H1 (cell line): ENCODE measurements at regions not wholly inside any gene's neighbourhood (a gene's known extent, or its start where the extent isn't known, plus 50 kb on each side); places are given as distances from the start of the nearest gene placed in this dataset.

Experiments used
- CTCF ChIA-PET: fragments of 300-600 bp; sonication (Branson Sonifier 250); formaldehyde crosslinking; loops from one replicate; lab custom pipeline; 2021; ENCODE audit not compliant: partially characterized antibody; lab: Charles Lee
- POLR2A ChIA-PET: fragments of 300-600 bp; sonication (Branson Sonifier 250); formaldehyde crosslinking; loops from one replicate; lab custom pipeline; 2021; ENCODE audit warnings: inconsistent platforms; ENCODE audit not compliant: partially characterized antibody; lab: Charles Lee
- DNase-seq, 2 experiments: peaks; one replicate each; pipeline versions ENCODE4 v3.0.0 to v3.0.0-alpha.2; 2010 to 2022; ENCODE audit warnings: low spot score in 2 of 2, low read depth in 1 of 2, mixed read lengths in 1 of 2
- FAIRE-seq: peaks from 2 replicates; lab custom pipeline; 2011; peaks lifted over from hg19 to GRCh38; lab: Jason Lieb, UNC
- H2AFZ ChIP-seq: 2 replicates; pipeline ENCODE4 v1.8.1; 2012; ENCODE audit warnings: low read length, inconsistent platforms
- H2AK5ac ChIP-seq: 2 replicates; pipeline ENCODE4 v1.6.1; 2013; ENCODE audit warnings: low read depth, low read length
- H2BK120ac ChIP-seq: replicated peaks from 2 replicates; pipeline ENCODE3; 2013; ENCODE audit warnings: low read depth, low read length, inconsistent platforms
- H2BK12ac ChIP-seq: 2 replicates; pipeline ENCODE4 v1.6.1; 2013; ENCODE audit warnings: low read depth, low read length
- H2BK15ac ChIP-seq: 2 replicates; pipeline ENCODE4 v1.6.1; 2013; ENCODE audit warnings: low read length
- H2BK20ac ChIP-seq: 2 replicates; pipeline ENCODE4 v1.6.1; 2013; ENCODE audit warnings: low read length
- H2BK5ac ChIP-seq: 2 replicates; pipeline ENCODE4 v1.6.1; 2013; ENCODE audit warnings: low read depth, low read length
- H3K14ac ChIP-seq: 2 replicates; pipeline ENCODE4 v1.6.1; 2013; ENCODE audit warnings: inconsistent platforms; ENCODE audit not compliant: insufficient read length
- H3K18ac ChIP-seq: 2 replicates; pipeline ENCODE4 v1.6.1; 2013; ENCODE audit warnings: low read length; ENCODE audit errors: extremely low read depth
- H3K23ac ChIP-seq: 2 replicates; pipeline ENCODE4 v1.6.1; 2013; ENCODE audit warnings: inconsistent platforms; ENCODE audit not compliant: insufficient read length
- H3K23me2 ChIP-seq: 2 replicates; pipeline ENCODE4 v1.6.1; 2013; ENCODE audit warnings: low read depth, low read length
- H3K27ac ChIP-seq: 2 replicates; pipeline ENCODE4 v1.6.1; 2011; ENCODE audit warnings: low read depth, low read length, inconsistent platforms
- H3K27me3 ChIP-seq, 4 experiments: replicated peaks in 1 of 4; 1 replicate in 1 of 4; 2 replicates in 3 of 4; pipeline versions ENCODE4 v1.6.1 to v1.8.1; 2011 to 2013; ENCODE audit warnings: low read length in 3 of 4, mild to moderate bottlenecking in 3 of 4, inconsistent platforms in 2 of 4, mixed read lengths in 2 of 4, moderate library complexity in 1 of 4; ENCODE audit not compliant: control insufficient read depth in 3 of 4, insufficient read depth in 3 of 4; ENCODE audit errors: extremely low read depth in 1 of 4
- H3K36me3 ChIP-seq, 4 experiments: 2 replicates each; pipeline versions ENCODE4 v1.6.1 to v1.8.1; 2011 to 2013; ENCODE audit warnings: mild to moderate bottlenecking in 4 of 4, low read length in 3 of 4, moderate library complexity in 2 of 4, control low read depth in 1 of 4, inconsistent platforms in 1 of 4; ENCODE audit not compliant: insufficient read depth in 4 of 4, control insufficient read depth in 2 of 4
- H3K4ac ChIP-seq: replicated peaks from 2 replicates; pipeline ENCODE3; 2013; ENCODE audit warnings: low read length, low read depth, mixed read lengths, inconsistent platforms; ENCODE audit not compliant: insufficient read length
- H3K4me1 ChIP-seq, 4 experiments: replicated peaks in 1 of 4; 1 replicate in 1 of 4; 2 replicates in 3 of 4; pipeline versions ENCODE4 v1.6.1 to v1.8.1; 2011 to 2013; ENCODE audit warnings: low read length in 3 of 4, inconsistent platforms in 2 of 4, mixed read lengths in 1 of 4; ENCODE audit not compliant: insufficient read depth in 4 of 4, control insufficient read depth in 3 of 4
- H3K4me2 ChIP-seq, 2 experiments: 2 replicates each; pipeline versions ENCODE4 v1.6.1 to v1.8.1; 2011 to 2013; ENCODE audit warnings: low read depth in 2 of 2, low read length in 2 of 2, control low read depth in 1 of 2, inconsistent platforms in 1 of 2, mild to moderate bottlenecking in 1 of 2; ENCODE audit not compliant: insufficient read depth in 1 of 2
- H3K4me3 ChIP-seq, 4 experiments: fragments of 200-600, 300-600 bp in 1 of 4; sonication (generic), shearing (Covaris generic), sonication (Bioruptor Twin) in 1 of 4; 2 replicates each; pipeline versions ENCODE4 v1.5.1 to v1.8.1; 2011 to 2016; ENCODE audit warnings: low read length in 4 of 4, low read depth in 3 of 4, control low read depth in 2 of 4, inconsistent platforms in 2 of 4, mild to moderate bottlenecking in 2 of 4, mixed read lengths in 1 of 4, moderate library complexity in 1 of 4; ENCODE audit not compliant: insufficient read depth in 2 of 4; ENCODE audit errors: extremely low read depth in 1 of 4
- H3K56ac ChIP-seq: replicated peaks from 2 replicates; pipeline ENCODE3; 2013; ENCODE audit warnings: low read depth, mild to moderate bottlenecking, mixed read lengths, low read length, inconsistent platforms; ENCODE audit not compliant: insufficient read length
- H3K79me1 ChIP-seq: 2 replicates; pipeline ENCODE4 v1.6.1; 2013; ENCODE audit warnings: low read depth, low read length, control low read depth
- H3K79me2 ChIP-seq, 2 experiments: 2 replicates each; pipeline versions ENCODE4 v1.6.1 to v1.8.1; 2012 to 2013; ENCODE audit warnings: low read length in 2 of 2, mild to moderate bottlenecking in 2 of 2, inconsistent platforms in 1 of 2; ENCODE audit not compliant: insufficient read depth in 2 of 2, control insufficient read depth in 1 of 2
- H3K9ac ChIP-seq, 4 experiments: replicated peaks in 1 of 4; 1 replicate in 1 of 4; 2 replicates in 3 of 4; pipeline versions ENCODE4 v1.6.1 to v1.8.1; 2011 to 2013; ENCODE audit warnings: low read depth in 3 of 4, low read length in 3 of 4, control low read depth in 2 of 4, mild to moderate bottlenecking in 2 of 4, moderate library complexity in 2 of 4, inconsistent platforms in 1 of 4; ENCODE audit errors: extremely low read depth in 1 of 4
- H3K9me3 ChIP-seq, 2 experiments: 2 replicates each; pipeline versions ENCODE4 v1.6.1 to v1.8.1; 2012 to 2013; ENCODE audit warnings: mild to moderate bottlenecking in 2 of 2, moderate library complexity in 2 of 2, control low read depth in 1 of 2, inconsistent platforms in 1 of 2, low read depth in 1 of 2, low read length in 1 of 2, mixed read lengths in 1 of 2; ENCODE audit not compliant: insufficient read depth in 2 of 2
- H4K20me1 ChIP-seq, 2 experiments: replicated peaks in 1 of 2; 2 replicates each; pipeline versions ENCODE3 to v1.8.1; 2011 to 2013; ENCODE audit warnings: inconsistent platforms in 2 of 2, low read length in 2 of 2, mild to moderate bottlenecking in 1 of 2; ENCODE audit not compliant: insufficient read depth in 2 of 2, control insufficient read depth in 1 of 2
- H4K5ac ChIP-seq: 2 replicates; pipeline ENCODE4 v1.6.1; 2013; ENCODE audit warnings: low read length, low read depth, mixed read lengths, inconsistent platforms; ENCODE audit not compliant: insufficient read length
- H4K8ac ChIP-seq: 2 replicates; pipeline ENCODE4 v1.8.0; 2013; ENCODE audit warnings: mild to moderate bottlenecking, moderate library complexity, low read length, inconsistent platforms; ENCODE audit not compliant: insufficient read depth; ENCODE audit errors: extremely low read depth
- H4K91ac ChIP-seq: replicated peaks from 2 replicates; pipeline ENCODE3; 2013; ENCODE audit warnings: low read length, mixed read lengths, inconsistent platforms; ENCODE audit not compliant: insufficient read length
- CREB1 ChIP-seq: IDR thresholded peaks from 2 replicates; pipeline ENCODE4 v1.6.1; 2012; ENCODE audit warnings: inconsistent platforms
- EZH2 ChIP-seq: fragments of 200-600 bp; sonication (generic); IDR thresholded peaks from 2 replicates; pipeline ENCODE4 v1.7.1; 2012; ENCODE audit warnings: low read depth, mild to moderate bottlenecking, moderate library complexity, low read length, inconsistent platforms; ENCODE audit not compliant: severe bottlenecking
- GTF2F1 ChIP-seq: IDR thresholded peaks from 2 replicates; pipeline ENCODE4 v1.6.1; 2012; ENCODE audit warnings: low read depth, low read length, improper control_type of control experiment, borderline replicate concordance
- HDAC2 ChIP-seq, 2 experiments: fragments of 300-600 bp in 1 of 2; sonication (generic) in 1 of 2; IDR thresholded peaks; 2 replicates each; pipeline ENCODE4 v1.6.1; 2011 to 2012; ENCODE audit warnings: low read depth in 2 of 2, low read length in 2 of 2, mild to moderate bottlenecking in 2 of 2, moderate library complexity in 2 of 2, borderline replicate concordance in 1 of 2, inconsistent platforms in 1 of 2
- KDM1A ChIP-seq: fragments of 200-600, 300-600 bp; sonication (generic); IDR thresholded peaks from 2 replicates; pipeline ENCODE4 v1.7.1; 2016; ENCODE audit warnings: mild to moderate bottlenecking, low read length, borderline replicate concordance
- KDM5A ChIP-seq: fragments of 200-600 bp; IDR thresholded peaks from 2 replicates; pipeline ENCODE4 v1.7.1; 2012; ENCODE audit warnings: mild to moderate bottlenecking, low read length, inconsistent platforms, mixed read lengths
- MAFK ChIP-seq: IDR thresholded peaks from 2 replicates; pipeline ENCODE4 v1.6.1; 2012; ENCODE audit warnings: low read depth, mild to moderate bottlenecking, improper control_type of control experiment, low read length
- POLR2A ChIP-seq, 2 experiments: IDR thresholded peaks; 1 replicate in 1 of 2; 2 replicates in 1 of 2; pipeline ENCODE4 v1.6.1; 2011; ENCODE audit warnings: low read depth in 2 of 2, low read length in 2 of 2, mild to moderate bottlenecking in 2 of 2; ENCODE audit errors: control extremely low read depth in 1 of 2
- RNF2 ChIP-seq: fragments of 200-900, 300-1000 bp; sonication (generic); IDR thresholded peaks from 2 replicates; pipeline ENCODE4 v1.7.1; 2016; ENCODE audit warnings: borderline replicate concordance, low read depth, mild to moderate bottlenecking, antibody characterized with exemption, low read length; ENCODE audit not compliant: poor library complexity, severe bottlenecking; ENCODE audit errors: missing control alignments
- SRF ChIP-seq: IDR thresholded peaks from 2 replicates; pipeline ENCODE4 v1.6.1; 2011; ENCODE audit warnings: mild to moderate bottlenecking, low read depth, low read length, moderate library complexity
- TAF1 ChIP-seq: IDR thresholded peaks from 2 replicates; pipeline ENCODE4 v1.6.1; 2011; ENCODE audit warnings: mild to moderate bottlenecking, low read depth, low read length
- TCF12 ChIP-seq: IDR thresholded peaks from 2 replicates; pipeline ENCODE4 v1.6.1; 2011; ENCODE audit warnings: low read depth, mild to moderate bottlenecking, low read length
- WGBS, 2 experiments: shearing (Covaris generic) in 1 of 2; methylation state at CpG; one replicate each; pipeline versions ENCODE4 v1.1.6 to v1.1.7; 2013 to 2015; ENCODE audit warnings: low lambda C conversion rate in 2 of 2, mixed read lengths in 2 of 2, inconsistent platforms in 1 of 2, low coverage in 1 of 2, missing lambda C conversion rate in 1 of 2; ENCODE audit not compliant: insufficient replicate concordance in 2 of 2, insufficient coverage in 1 of 2, insufficient read length in 1 of 2; ENCODE audit errors: extremely low coverage in 1 of 2, missing lambda C conversion rate in 1 of 2; 5-methylcytosine and 5-hydroxymethylcytosine counted together
- TF ChIP-seq, protein P1 (sequence below): IDR thresholded peaks from 2 replicates; pipeline ENCODE4 v1.6.1; 2012; ENCODE audit warnings: inconsistent platforms

DNA sequence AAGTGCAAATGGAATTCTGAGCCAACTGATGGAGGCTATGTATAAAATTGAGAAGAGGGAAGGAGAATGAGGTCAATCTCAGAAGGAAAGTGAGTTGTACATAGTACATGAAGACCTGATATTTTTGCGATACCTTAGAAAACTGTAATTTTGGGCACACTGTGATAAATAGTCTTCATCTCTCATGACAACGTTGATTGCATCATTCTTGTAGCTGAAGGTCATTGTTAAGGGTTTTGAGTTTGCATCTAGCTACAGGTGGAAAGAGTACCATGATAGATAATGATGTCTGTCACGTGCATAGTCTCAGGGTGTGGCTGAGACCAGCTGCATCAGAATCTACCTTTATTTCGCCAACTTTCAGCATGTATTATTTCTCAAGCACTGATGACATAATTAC, 435.4 kb upstream of the MDFIC2 start:
- H3K9me3 ChIP-seq: no peaks in the 10 kb centered on the region
- no peaks in the 10 kb centered on the region for H3K27me3 ChIP-seq
- H2BK120ac ChIP-seq: no peak overlapping the region
- no peak overlapping the region for H3K27ac ChIP-seq
- H3K9ac ChIP-seq: no peak overlapping the region
- no peak overlapping the region for H3K23ac ChIP-seq
- H3K4me1 ChIP-seq: no peaks in the 10 kb centered on the region
- no peak overlapping the region for H3K4ac ChIP-seq
- no peak overlapping the region for H3K56ac ChIP-seq
- ChIA-PET CTCF (interaction anchor here (1.4 kb wide), 1 partner anchor 217 kb away, joined by 3 read pairs; no protein-coding TSS in a partner anchor), POLR2A (no interaction called here)
- no peaks in the 10 kb centered on the region for H3K79me1 ChIP-seq
- WGBS, 2 experiments: 67% methylated on average over 4 of the region's 4 CpGs; no CpG with 5 or more reads in 1 of the 2 experiments
- no peak overlapping the region for H2AK5ac ChIP-seq
- no peak overlapping the region for H2BK12ac ChIP-seq
- H3K23me2 ChIP-seq: no peaks in the 10 kb centered on the region
- H3K4me3 ChIP-seq: no peak overlapping the region
- H4K91ac ChIP-seq: no peak overlapping the region
- no peak overlapping the region for H2BK20ac ChIP-seq
- no peak overlapping the region for H4K8ac ChIP-seq
- no peak for TF ChIP-seq HDAC2 (IDR thresholded peaks at IDR 0.05; ENCODE audit: borderline replicate concordance in 1 of 2, low read depth in 2 of 2, low read length in 2 of 2)
- TF ChIP-seq EZH2: no peak
- TF ChIP-seq MAFK: no peak
- no peak for TF ChIP-seq POLR2A (IDR thresholded peaks at IDR 0.05; ENCODE audit: control extremely low read depth in 1 of 2, low read depth in 2 of 2, low read length in 2 of 2)
- TF ChIP-seq, protein P1, sequence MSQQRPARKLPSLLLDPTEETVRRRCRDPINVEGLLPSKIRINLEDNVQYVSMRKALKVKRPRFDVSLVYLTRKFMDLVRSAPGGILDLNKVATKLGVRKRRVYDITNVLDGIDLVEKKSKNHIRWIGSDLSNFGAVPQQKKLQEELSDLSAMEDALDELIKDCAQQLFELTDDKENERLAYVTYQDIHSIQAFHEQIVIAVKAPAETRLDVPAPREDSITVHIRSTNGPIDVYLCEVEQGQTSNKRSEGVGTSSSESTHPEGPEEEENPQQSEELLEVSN: no peak
- no peak for TF ChIP-seq CREB1
- no peak for TF ChIP-seq TCF12
- no peak for TF ChIP-seq RNF2
- TF ChIP-seq GTF2F1: no peak
- no peak for TF ChIP-seq KDM1A
- TF ChIP-seq TAF1: no peak
- no peak for TF ChIP-seq KDM5A
- TF ChIP-seq SRF: no peak
- H2BK5ac ChIP-seq: no peak overlapping the region
- H3K4me2 ChIP-seq: no peak overlapping the region
- no peak overlapping the region for H2BK15ac ChIP-seq
- no peaks in the 10 kb centered on the region for H3K79me2 ChIP-seq
- no peak overlapping the region for H3K14ac ChIP-seq
- H4K20me1 ChIP-seq: no peaks in the 10 kb centered on the region
- no peak overlapping the region for H4K5ac ChIP-seq
- no peak overlapping the region for H2AFZ ChIP-seq
- H3K36me3 ChIP-seq: no peaks in the 10 kb centered on the region
- FAIRE-seq (no peak), DNase-seq (no peak)
- H3K18ac ChIP-seq: no peak overlapping the region
